K562 (cell line): ENCODE measurements at regions not wholly inside any gene's neighbourhood (a gene's known extent, or its start where the extent isn't known, plus 50 kb on each side); places are given as distances from the start of the nearest gene placed in this dataset.

ENCODE experiments used
- ATAC-seq: fragments of 200-7000 bp; cut with Tn5 transposase; 3 replicates; pipeline ENCODE4 v1.9.1; 2020; ENCODE audit warnings: moderate library complexity
- BruUV-seq: library from RNA; stranded (reverse); fragments of 400-500 nt; replicated peaks from 2 replicates; lab custom pipeline; 2021; lab: Mats Ljungman, UMichigan
- CTCF ChIA-PET: fragments of 300-600 bp; formaldehyde crosslinking; extraction: SDS; loops from one replicate; lab custom pipeline; 2021; ENCODE audit warnings: low intra/inter-chr PET ratio; lab: Yijun Ruan, JAX
- POLR2A ChIA-PET: fragments of 300-600, 350-650 bp; sonication (Branson Sonifier 250); formaldehyde crosslinking; extraction: SDS; loops from one replicate; lab custom pipeline; 2021; ENCODE audit warnings: antibody characterized with exemption, inconsistent platforms; lab: Yijun Ruan, JAX
- DNase-seq, 4 experiments: peaks; one replicate each; pipeline versions ENCODE4 v3.0.0 to v3.0.0-alpha.2; 2011 to 2018; ENCODE audit warnings: low spot score in 3 of 4, mixed read lengths in 3 of 4; ENCODE audit errors: extremely low read depth in 1 of 4
- FAIRE-seq: peaks from 2 replicates; lab custom pipeline; 2011; peaks lifted over from hg19 to GRCh38; lab: Jason Lieb, UNC
- H2AFZ ChIP-seq: 2 replicates; pipeline ENCODE4 v1.6.0; 2011; ENCODE audit warnings: low read depth, low read length, control low read depth, inconsistent platforms
- H3K27ac ChIP-seq: fragments of 200-600 bp; 3 replicates; pipeline ENCODE4 v1.8.0; 2011; ENCODE audit warnings: low read depth, mild to moderate bottlenecking, control low read depth, inconsistent platforms, low read length, moderate library complexity, mixed read lengths; ENCODE audit errors: extremely low read depth
- H3K27me3 ChIP-seq, 2 experiments: fragments of 300-600 bp in 1 of 2; 2 replicates in 1 of 2; 3 replicates in 1 of 2; pipeline versions ENCODE4 v1.6.0 to v1.8.0; 2011; ENCODE audit warnings: inconsistent platforms in 2 of 2, low read length in 2 of 2, mild to moderate bottlenecking in 1 of 2, mixed read lengths in 1 of 2, moderate library complexity in 1 of 2; ENCODE audit not compliant: control insufficient read depth in 2 of 2, insufficient read depth in 2 of 2
- H3K36me3 ChIP-seq: fragments of 300-600 bp; 3 replicates; pipeline ENCODE4 v1.8.0; 2011; ENCODE audit warnings: mild to moderate bottlenecking, low read length, inconsistent platforms; ENCODE audit not compliant: control insufficient read depth, insufficient read depth
- H3K4me1 ChIP-seq, 2 experiments: fragments of 200-600 bp in 1 of 2; replicated peaks in 1 of 2; 2 replicates in 1 of 2; 3 replicates in 1 of 2; pipeline versions ENCODE4 v1.5.1 to v1.8.0; 2011; ENCODE audit warnings: inconsistent platforms in 2 of 2, low read length in 2 of 2, mild to moderate bottlenecking in 1 of 2, mixed read lengths in 1 of 2, moderate library complexity in 1 of 2; ENCODE audit not compliant: control insufficient read depth in 2 of 2, insufficient read depth in 2 of 2
- H3K4me2 ChIP-seq: 2 replicates; pipeline ENCODE4 v1.6.1; 2011; ENCODE audit warnings: low read length, control low read depth, inconsistent platforms, mixed read lengths; ENCODE audit not compliant: insufficient read depth
- H3K4me3 ChIP-seq: fragments of 200-600 bp; sonication (generic), shearing (Covaris generic); 2 replicates; pipeline ENCODE4 v1.5.1; 2016; ENCODE audit warnings: control low read depth, inconsistent platforms
- H3K79me2 ChIP-seq: fragments of 200-600 bp; 3 replicates; pipeline ENCODE4 v1.8.0; 2011; ENCODE audit warnings: low read length, inconsistent platforms; ENCODE audit not compliant: control insufficient read depth, insufficient read depth
- H3K9ac ChIP-seq, 2 experiments: 2 replicates each; pipeline versions ENCODE4 v1.6.0 to v1.6.1; 2011; ENCODE audit warnings: low read depth in 2 of 2, low read length in 2 of 2, control low read depth in 1 of 2, inconsistent platforms in 1 of 2, mild to moderate bottlenecking in 1 of 2, mixed read lengths in 1 of 2; ENCODE audit not compliant: insufficient read depth in 1 of 2
- H3K9me1 ChIP-seq: one replicate; pipeline ENCODE4 v1.6.0; 2011; ENCODE audit warnings: inconsistent platforms, mild to moderate bottlenecking, low read length, moderate library complexity; ENCODE audit not compliant: control insufficient read depth, insufficient read depth
- H3K9me3 ChIP-seq: replicated peaks from 2 replicates; pipeline ENCODE4 v1.5.1; 2011; ENCODE audit warnings: low read depth, low read length, inconsistent platforms; ENCODE audit not compliant: control insufficient read depth, insufficient read depth
- H4K20me1 ChIP-seq: replicated peaks from 2 replicates; pipeline ENCODE4 v1.6.1; 2011; ENCODE audit warnings: low read length, inconsistent platforms, mixed read lengths; ENCODE audit not compliant: control insufficient read depth, insufficient read depth
- ATF3 ChIP-seq, 2 experiments: fragments of 450-650 bp in 1 of 2; sonication (generic) in 1 of 2; formaldehyde crosslinking in 1 of 2; IDR thresholded peaks in 1 of 2; conservative IDR thresholded peaks in 1 of 2; 2 replicates each; pipeline versions ENCODE4 v1.6.1 to v1.8.1; 2016 to 2023; ENCODE audit warnings: mild to moderate bottlenecking in 2 of 2, moderate library complexity in 2 of 2, inconsistent platforms in 1 of 2, missing genetic modification reagents in 1 of 2
- CLOCK ChIP-seq: fragments of 250-450 bp; sonication (Bioruptor Pico); IDR thresholded peaks from 2 replicates; pipeline ENCODE4 v1.4.0; 2020; ENCODE audit warnings: mild to moderate bottlenecking, moderate library complexity, borderline replicate concordance
- HCFC1 ChIP-seq: IDR thresholded peaks from 2 replicates; pipeline ENCODE4 v1.6.1; 2012; ENCODE audit warnings: low read depth, low read length, improper control_type of control experiment
- IRF9 ChIP-seq: fragments of 450-650 bp; IDR thresholded peaks from 2 replicates; pipeline ENCODE4 v1.6.1; 2016; ENCODE audit warnings: missing biosample characterization, missing genetic modification characterization
- L3MBTL2 ChIP-seq: fragments of 450-650 bp; IDR thresholded peaks from 2 replicates; pipeline ENCODE4 v1.6.1; 2016; ENCODE audit warnings: mild to moderate bottlenecking, moderate library complexity
- MNT ChIP-seq, 2 experiments: fragments of 450-650 bp; conservative IDR thresholded peaks; 2 replicates each; pipeline ENCODE4 v1.6.1; 2017; ENCODE audit warnings: mild to moderate bottlenecking in 2 of 2, moderate library complexity in 2 of 2
- NKRF ChIP-seq: fragments of 450-650 bp; IDR thresholded peaks from 2 replicates; pipeline ENCODE4 v1.6.1; 2016; ENCODE audit warnings: borderline replicate concordance
- RBM17 ChIP-seq: fragments of 200-400 bp; formaldehyde crosslinking; IDR thresholded peaks from 2 replicates; pipeline ENCODE4 v1.6.1; 2017; ENCODE audit warnings: low read depth, mild to moderate bottlenecking, low read length, borderline replicate concordance
- ZNF561 ChIP-seq: fragments of 450-650 bp; formaldehyde crosslinking; conservative IDR thresholded peaks from 2 replicates; pipeline ENCODE4 v1.4.0; 2020; ENCODE audit warnings: mild to moderate bottlenecking, moderate library complexity
- ZNF79 ChIP-seq: fragments of 250-450 bp; sonication (Bioruptor Pico); IDR thresholded peaks from 2 replicates; pipeline ENCODE4 v1.4.0; 2020; ENCODE audit warnings: low read depth, mild to moderate bottlenecking, moderate library complexity
- WGBS: fragments of 100-300 bp; shearing (Covaris generic); methylation state at CpG from one replicate; pipeline ENCODE4 v1.1.6; 2016; ENCODE audit warnings: low coverage, mixed read lengths; ENCODE audit not compliant: insufficient coverage; ENCODE audit errors: missing lambda C conversion rate; 5-methylcytosine and 5-hydroxymethylcytosine counted together
- in situ Hi-C: fragments of 300-500 bp; cut with MboI; formaldehyde crosslinking; loops from 4 replicates; pipeline ENCODE4 v1.15.0; 2018; ENCODE audit warnings: inconsistent platforms, mixed read lengths
- intact Hi-C: fragments of 100-400 bp; cut with micrococcal nuclease; formaldehyde crosslinking; loops from 2 replicates; pipeline ENCODE4 v1.14.2; 2022

- intact Hi-C loops, result no loop called here
- TF ChIP-seq L3MBTL2 (no peak), NKRF (no peak), IRF9 (tag) (no peak), ZNF561 (CRISPR knock-in tag) (no peak), ZNF79 (CRISPR knock-in tag) (no peak), RBM17 (no peak), ATF3 (IDR thresholded peaks at IDR 0.05) (no peak), ATF3 (CRISPR knock-in tag; conservative IDR thresholded peaks at IDR 0.05) (no peak), MNT (conservative IDR thresholded peaks at IDR 0.05) (no peak), CLOCK (CRISPR knock-in tag) (no peak), HCFC1 (no peak)
These were observed 117.1 kb downstream of the MED10 start for GRCh38 chr5:6261256-6261655.

More at GRCh38 chr5:6261256-6261655, 117.1 kb downstream of the MED10 start:
- Histone ChIP-seq H3K9ac (no peak overlapping the region), H3K4me3 (no peak overlapping the region), H4K20me1 (no peaks in the 10 kb centered on the region; the same call in 1 of the 2 replicates), H3K9me3 (no peaks in the 10 kb centered on the region), H3K27me3 (peaks cover 4 to 10% of the 10 kb centered on the region in 2 experiments; a peak in 3 of 5 replicates), H3K79me2 (no peaks in the 10 kb centered on the region), H3K4me1 (no peaks in the 10 kb centered on the region), H3K9me1 (no peaks in the 10 kb centered on the region), H3K36me3 (no peaks in the 10 kb centered on the region), H2AFZ (no peak overlapping the region), H3K4me2 (no peak overlapping the region), H3K27ac (no peak overlapping the region)
- WGBS, result 0% methylated on average over 3 of the region's 3 CpGs
- DNase-seq, result no peak
- no peak for FAIRE-seq
- ChIA-PET POLR2A (interaction anchor here (0.6 kb wide), 1 partner anchor 511 kb away, joined by 3 read pairs; no protein-coding TSS in a partner anchor), CTCF (no interaction called here)
- no TSS peak for BruUV-seq
- ATAC-seq, result no peak
- in situ Hi-C loops, result no loop called here
